SK-N-SH (cell line): ENCODE measurements at regions not wholly inside any gene's neighbourhood (a gene's known extent, or its start where the extent isn't known, plus 50 kb on each side); places are given as distances from the start of the nearest gene placed in this dataset.

ENCODE experiments used
- CTCF ChIA-PET: fragments of 300-600, 350-600 bp; formaldehyde crosslinking; extraction: SDS; loops from one replicate; lab custom pipeline; 2021; lab: Yijun Ruan, JAX
- POLR2A ChIA-PET: fragments of 350-600 bp; sonication (Branson Sonifier 250); formaldehyde crosslinking; extraction: SDS; loops from one replicate; lab custom pipeline; 2020; ENCODE audit warnings: antibody characterized with exemption, inconsistent platforms; lab: Yijun Ruan, JAX
- DNase-seq: peaks from one replicate; pipeline ENCODE4 v3.0.0; 2012
- H2AFZ ChIP-seq: fragments of 200-600 bp; sonication (generic); 2 replicates; pipeline ENCODE4 v1.8.1; 2016; ENCODE audit warnings: antibody characterized with exemption, mild to moderate bottlenecking, low read depth
- H3F3A ChIP-seq: fragments of 200-600 bp; sonication (generic); replicated peaks from 2 replicates; pipeline ENCODE3; 2016; ENCODE audit warnings: antibody characterized with exemption, mild to moderate bottlenecking; ENCODE audit not compliant: insufficient read depth
- H3K27ac ChIP-seq, 2 experiments: fragments of 200-500 bp in 1 of 2; fragments of 200-600 bp in 1 of 2; sonication (Bioruptor generic) in 1 of 2; sonication (generic), shearing (Covaris generic) in 1 of 2; 2 replicates each; pipeline versions ENCODE4 v1.5.1 to v1.6.1; 2014 to 2016; ENCODE audit warnings: low read depth in 2 of 2, inconsistent platforms in 1 of 2, low read length in 1 of 2, mild to moderate bottlenecking in 1 of 2, mixed read lengths in 1 of 2
- H3K27me3 ChIP-seq: fragments of 200-600 bp; sonication (generic), shearing (Covaris generic); 2 replicates; pipeline ENCODE4 v1.6.1; 2016; ENCODE audit warnings: mixed run types; ENCODE audit not compliant: insufficient read depth
- H3K36me3 ChIP-seq, 2 experiments: fragments of 200-500 bp in 1 of 2; fragments of 200-600 bp in 1 of 2; sonication (Bioruptor generic) in 1 of 2; sonication (generic) in 1 of 2; replicated peaks in 1 of 2; 2 replicates each; pipeline versions ENCODE3 to v1.5.1; 2014 to 2016; ENCODE audit warnings: low read length in 1 of 2, mild to moderate bottlenecking in 1 of 2; ENCODE audit not compliant: insufficient read depth in 2 of 2, control insufficient read depth in 1 of 2
- H3K4me1 ChIP-seq, 2 experiments: fragments of 200-500 bp in 1 of 2; fragments of 200-600 bp in 1 of 2; sonication (Bioruptor generic) in 1 of 2; sonication (generic), shearing (Covaris generic) in 1 of 2; 2 replicates each; pipeline versions ENCODE4 v1.5.1 to v1.6.1; 2014 to 2016; ENCODE audit warnings: low read depth in 1 of 2, low read length in 1 of 2, mixed run types in 1 of 2; ENCODE audit not compliant: insufficient read depth in 2 of 2, control insufficient read depth in 1 of 2
- H3K4me2 ChIP-seq: fragments of 200-600 bp; sonication (generic), shearing (Covaris generic); 2 replicates; pipeline ENCODE4 v1.6.1; 2017; ENCODE audit warnings: mixed run types
- H3K4me3 ChIP-seq, 2 experiments: fragments of 200-500 bp in 1 of 2; fragments of 200-600 bp in 1 of 2; sonication (Bioruptor generic) in 1 of 2; sonication (generic), shearing (Covaris generic) in 1 of 2; 2 replicates each; pipeline versions ENCODE4 v1.5.1 to v1.8.1; 2014 to 2016; ENCODE audit warnings: low read depth in 2 of 2, inconsistent platforms in 1 of 2, low read length in 1 of 2, mild to moderate bottlenecking in 1 of 2, mixed read lengths in 1 of 2, moderate library complexity in 1 of 2
- H3K79me2 ChIP-seq: fragments of 200-600 bp; sonication (generic); 2 replicates; pipeline ENCODE4 v1.8.1; 2017; ENCODE audit warnings: mild to moderate bottlenecking; ENCODE audit not compliant: insufficient read depth
- H3K9ac ChIP-seq: fragments of 200-600 bp; sonication (generic); 2 replicates; pipeline ENCODE4 v1.6.1; 2017; ENCODE audit warnings: mixed run types
- H3K9me2 ChIP-seq: fragments of 200-600 bp; sonication (generic); 2 replicates; pipeline ENCODE4 v1.6.1; 2017; ENCODE audit warnings: mixed run types
- H3K9me3 ChIP-seq: fragments of 200-600 bp; sonication (generic); 2 replicates; pipeline ENCODE4 v1.6.1; 2017; ENCODE audit warnings: mixed run types, mild to moderate bottlenecking, moderate library complexity
- H4K20me1 ChIP-seq: fragments of 200-600 bp; sonication (generic); 2 replicates; pipeline ENCODE4 v1.6.1; 2017; ENCODE audit warnings: mild to moderate bottlenecking, mixed run types; ENCODE audit not compliant: insufficient read depth
- CTCF ChIP-seq: fragments of 200-600 bp; sonication (generic); IDR thresholded peaks from 2 replicates; pipeline ENCODE4 v1.6.1; 2017; ENCODE audit warnings: antibody characterized with exemption, mild to moderate bottlenecking, moderate library complexity
- MAX ChIP-seq: IDR thresholded peaks from 2 replicates; pipeline ENCODE4 v1.4.0; 2012; ENCODE audit warnings: low read depth
- REST ChIP-seq: IDR thresholded peaks from 2 replicates; pipeline ENCODE4 v1.6.1; 2012; ENCODE audit warnings: mild to moderate bottlenecking, low read depth, low read length, moderate library complexity
- RFX5 ChIP-seq: IDR thresholded peaks from 2 replicates; pipeline ENCODE4 v1.6.1; 2012; ENCODE audit warnings: mild to moderate bottlenecking, improper control_type of control experiment, low read length
- SMC3 ChIP-seq: IDR thresholded peaks from 2 replicates; pipeline ENCODE4 v1.6.1; 2012; ENCODE audit warnings: low read depth, low read length, improper control_type of control experiment
- TCF12 ChIP-seq: IDR thresholded peaks from 2 replicates; pipeline ENCODE4 v1.4.0; 2012
- YY1 ChIP-seq: IDR thresholded peaks from 2 replicates; pipeline ENCODE4 v1.4.0; 2012; ENCODE audit warnings: low read depth, mild to moderate bottlenecking
- ZBTB33 ChIP-seq: IDR thresholded peaks from 2 replicates; pipeline ENCODE4 v1.4.0; 2012; ENCODE audit warnings: low read depth, borderline replicate concordance
- WGBS: methylation state at CpG from one replicate; pipeline ENCODE4 v1.1.6; 2017; ENCODE audit warnings: low lambda C conversion rate; 5-methylcytosine and 5-hydroxymethylcytosine counted together

- Histone ChIP-seq H3K9me3 (no peaks in the 10 kb centered on the region), H3K4me3 (no peak overlapping the region), H4K20me1 (no peaks in the 10 kb centered on the region), H3K4me2 (peak overlapping the region; percentile 45), H2AFZ (no peak overlapping the region), H3K27me3 (no peaks in the 10 kb centered on the region), H3K4me1 (peaks cover 0 to 12% of the 10 kb centered on the region in 2 experiments; a peak in 3 of 4 replicates), H3K9ac (no peak overlapping the region), H3F3A (peaks cover 16% of the 10 kb centered on the region), H3K36me3 (no peaks in the 10 kb centered on the region), H3K9me2 (no peaks in the 10 kb centered on the region), H3K27ac (peak overlapping the region in 1 of 2 experiments; percentile 67; a peak in 3 of 4 replicates), H3K79me2 (no peaks in the 10 kb centered on the region)
- no peak for DNase-seq
- TF ChIP-seq CTCF (no peak), SMC3 (no peak), MAX (no peak), RFX5 (no peak), YY1 (no peak), TCF12 (no peak), ZBTB33 (no peak), REST (no peak)
- CTCF ChIA-PET: interaction anchor here (0.6 to 1.1 kb wide), 3 partner anchors 11 to 558 kb away, joined by 3 to 4 read pairs (median 4); no protein-coding TSS in a partner anchor
- POLR2A ChIA-PET: no interaction called here
- WGBS: 84% methylated on average over 6 of the region's 6 CpGs
These were observed 138.0 kb upstream of the UBE2E1 start for GRCh38 chr3:23667536-23668429.
